Caco-2 (cell line): ENCODE measurements at regions not wholly inside any gene's neighbourhood (a gene's known extent, or its start where the extent isn't known, plus 50 kb on each side); places are given as distances from the start of the nearest gene placed in this dataset.

Experiments used
- BruUV-seq: library from RNA; stranded (reverse); fragments of 400-500 nt; replicated peaks from 2 replicates; lab custom pipeline; 2021; lab: Mats Ljungman, UMichigan
- CTCF ChIA-PET: fragments of 300-600 bp; sonication (Branson Sonifier 250); formaldehyde crosslinking; loops from one replicate; lab custom pipeline; 2022; ENCODE audit warnings: antibody characterized with exemption; lab: Charles Lee
- POLR2A ChIA-PET: fragments of 300-600 bp; sonication (Branson Sonifier 250); formaldehyde crosslinking; loops from one replicate; lab custom pipeline; 2022; ENCODE audit warnings: antibody characterized with exemption; lab: Charles Lee
- DNase-seq, 2 experiments: peaks; one replicate each; pipeline versions ENCODE4 v3.0.0 to v3.0.0-alpha.2; 2020 to 2022
- H3K27me3 ChIP-seq: replicated peaks from 2 replicates; pipeline ENCODE4 v1.6.0; 2011; ENCODE audit warnings: low read length; ENCODE audit not compliant: control insufficient read depth, insufficient read depth
- H3K36me3 ChIP-seq: 2 replicates; pipeline ENCODE4 v1.5.1; 2011; ENCODE audit warnings: low read length; ENCODE audit not compliant: control insufficient read depth, insufficient read depth
- H3K4me1 ChIP-seq: fragments of 250-450 bp; sonication (Bioruptor Pico); 2 replicates; pipeline ENCODE4 v1.5.1; 2020; ENCODE audit warnings: mild to moderate bottlenecking
- H3K4me3 ChIP-seq: 2 replicates; pipeline ENCODE4 v1.5.1; 2011; ENCODE audit warnings: low read depth, mild to moderate bottlenecking, control low read depth, low read length
- H3K9me3 ChIP-seq: fragments of 250-450 bp; sonication (Bioruptor Pico); 2 replicates; pipeline ENCODE4 v1.5.1; 2020; ENCODE audit warnings: mild to moderate bottlenecking, moderate library complexity
- H3K27ac Mint-ChIP-seq: one replicate; pipeline ENCODE4 v1.8.0; 2022; ENCODE audit warnings: mixed read lengths; ENCODE audit not compliant: unreplicated experiment
- H3K27me3 Mint-ChIP-seq: one replicate; pipeline ENCODE4 v1.8.0; 2022; ENCODE audit warnings: mixed read lengths; ENCODE audit not compliant: insufficient read depth, unreplicated experiment
- H3K36me3 Mint-ChIP-seq: one replicate; pipeline ENCODE4 v1.8.0; 2022; ENCODE audit warnings: mild to moderate bottlenecking, mixed read lengths; ENCODE audit not compliant: insufficient read depth, unreplicated experiment
- H3K4me1 Mint-ChIP-seq: one replicate; pipeline ENCODE4 v1.8.0; 2022; ENCODE audit warnings: low read depth, mixed read lengths; ENCODE audit not compliant: unreplicated experiment
- H3K4me3 Mint-ChIP-seq: one replicate; pipeline ENCODE4 v1.8.0; 2022; ENCODE audit warnings: mild to moderate bottlenecking, moderate library complexity, mixed read lengths; ENCODE audit not compliant: unreplicated experiment
- H3K9me3 Mint-ChIP-seq: one replicate; pipeline ENCODE4 v1.8.0; 2022; ENCODE audit warnings: mixed read lengths; ENCODE audit not compliant: unreplicated experiment
- CTCF ChIP-seq, 2 experiments: fragments of 200-600 bp in 1 of 2; IDR thresholded peaks; 1 replicate in 1 of 2; 2 replicates in 1 of 2; pipeline versions ENCODE4 v1.5.1 to v1.8.0; 2011 to 2022; ENCODE audit warnings: antibody characterized with exemption in 1 of 2, control low read depth in 1 of 2, inconsistent platforms in 1 of 2, low read depth in 1 of 2, low read length in 1 of 2, mild to moderate bottlenecking in 1 of 2, moderate library complexity in 1 of 2; ENCODE audit not compliant: insufficient read depth in 1 of 2, severe bottlenecking in 1 of 2, unreplicated experiment in 1 of 2
- intact Hi-C: fragments of 100-400 bp; cut with micrococcal nuclease; formaldehyde crosslinking; loops from one replicate; pipeline ENCODE4 v1.10.0; 2022; ENCODE audit not compliant: unreplicated experiment

- H3K4me1 ChIP-seq: no peaks in the 10 kb centered on the region
- Mint-ChIP-seq H3K9me3 (no peaks in the 10 kb centered on the region), H3K4me3 (no peak overlapping the region), H3K36me3 (no peaks in the 10 kb centered on the region), H3K27me3 (peaks cover 14% of the 10 kb centered on the region), H3K4me1 (no peaks in the 10 kb centered on the region), H3K27ac (no peak overlapping the region)
- no peaks in the 10 kb centered on the region for H3K27me3 ChIP-seq
- no peaks in the 10 kb centered on the region for H3K9me3 ChIP-seq
- DNase-seq: no peak
- no TSS peak for BruUV-seq
- H3K4me3 ChIP-seq: no peak overlapping the region
- TF ChIP-seq CTCF (IDR thresholded peaks at IDR 0.05; ENCODE audit: insufficient read depth in 1 of 2, low read depth in 1 of 2, low read length in 1 of 2, severe bottlenecking in 1 of 2, unreplicated experiment in 1 of 2): no peak
- intact Hi-C loops: no loop called here
- ChIA-PET POLR2A (no interaction called here), CTCF (no interaction called here)
- H3K36me3 ChIP-seq: no peaks in the 10 kb centered on the region
Observed at GRCh38 chr4:155094201-155094820, 114.1 kb upstream of the NPY2R start.

GRCh38 chr4:155099231-155099630, 109.2 kb upstream of the NPY2R start:
- H3K27me3 Mint-ChIP-seq: no peaks in the 10 kb centered on the region
- no peaks in the 10 kb centered on the region for H3K9me3 Mint-ChIP-seq
- Histone ChIP-seq H3K4me1 (no peaks in the 10 kb centered on the region), H3K36me3 (no peaks in the 10 kb centered on the region), H3K27me3 (no peaks in the 10 kb centered on the region), H3K4me3 (no peak overlapping the region), H3K9me3 (no peaks in the 10 kb centered on the region)
- POLR2A ChIA-PET: no interaction called here
- no peak overlapping the region for H3K27ac Mint-ChIP-seq
- no peaks in the 10 kb centered on the region for H3K36me3 Mint-ChIP-seq
- intact Hi-C loops: no loop called here
- no peak for DNase-seq
- CTCF ChIA-PET: no interaction called here
- TF ChIP-seq CTCF (IDR thresholded peaks at IDR 0.05; ENCODE audit: insufficient read depth in 1 of 2, low read depth in 1 of 2, low read length in 1 of 2, severe bottlenecking in 1 of 2, unreplicated experiment in 1 of 2): no peak
- H3K4me3 Mint-ChIP-seq: no peak overlapping the region
- H3K4me1 Mint-ChIP-seq: no peaks in the 10 kb centered on the region
- BruUV-seq: no TSS peak

GRCh38 chr4:155106629-155107028, 101.8 kb upstream of the NPY2R start:
- H3K4me3 ChIP-seq: no peak overlapping the region
- H3K4me1 ChIP-seq: no peaks in the 10 kb centered on the region
- intact Hi-C loops: no loop called here
- CTCF ChIA-PET: no interaction called here
- H3K9me3 Mint-ChIP-seq: no peaks in the 10 kb centered on the region
- peaks cover 2% of the 10 kb centered on the region for H3K27me3 Mint-ChIP-seq
- no peak overlapping the region for H3K27ac Mint-ChIP-seq
- DNase-seq: no peak
- POLR2A ChIA-PET: no interaction called here
- no peaks in the 10 kb centered on the region for H3K36me3 Mint-ChIP-seq
- no TSS peak for BruUV-seq
- no peaks in the 10 kb centered on the region for H3K4me1 Mint-ChIP-seq
- no peaks in the 10 kb centered on the region for H3K36me3 ChIP-seq
- no peak overlapping the region for H3K4me3 Mint-ChIP-seq
- no peaks in the 10 kb centered on the region for H3K27me3 ChIP-seq
- TF ChIP-seq CTCF (IDR thresholded peaks at IDR 0.05; ENCODE audit: insufficient read depth in 1 of 2, low read depth in 1 of 2, low read length in 1 of 2, severe bottlenecking in 1 of 2, unreplicated experiment in 1 of 2): no peak
- H3K9me3 ChIP-seq: no peaks in the 10 kb centered on the region
